Thyroid gland (tissue), 4 donors: ENCODE measurements at regions not wholly inside any gene's neighbourhood (a gene's known extent, or its start where the extent isn't known, plus 50 kb on each side); places are given as distances from the start of the nearest gene placed in this dataset.

Source experiments
- CTCF ChIP-seq, 6 experiments: fragments of 200-600 bp in 3 of 6; fragments of 450-650 bp in 3 of 6; sonication (generic) in 3 of 6; IDR thresholded peaks; one replicate each; pipeline ENCODE4 v1.5.1; 2016 to 2019; ENCODE audit warnings: antibody characterized with exemption in 6 of 6, mild to moderate bottlenecking in 2 of 6, inconsistent platforms in 1 of 6, moderate library complexity in 1 of 6
- POLR2A ChIP-seq, 2 donors: fragments of 450-650 bp; IDR thresholded peaks; one replicate each; pipeline ENCODE4 v1.6.1; 2017; ENCODE audit warnings: antibody characterized with exemption in 2 of 2, mild to moderate bottlenecking in 2 of 2, moderate library complexity in 1 of 2

GRCh38 chr5:12716664-12717063 lies 812.4 kb upstream of the CTNND2 start:
- TF ChIP-seq CTCF (IDR thresholded peaks at IDR 0.05), result no peak
- no peak for TF ChIP-seq POLR2A (IDR thresholded peaks at IDR 0.05)
